DND-41 (cell line): ENCODE measurements at regions not wholly inside any gene's neighbourhood (a gene's known extent, or its start where the extent isn't known, plus 50 kb on each side); places are given as distances from the start of the nearest gene placed in this dataset.

Experiments used
- ATAC-seq: fragments of 200-7000 bp; cut with Tn5 transposase; 3 replicates; pipeline ENCODE4 v1.9.1; 2021; ENCODE audit warnings: low read depth; ENCODE audit not compliant: insufficient read depth
- DNase-seq: peaks from one replicate; pipeline ENCODE4 v3.0.0-alpha.2; 2020
- H2AFZ ChIP-seq: 2 replicates; pipeline ENCODE4 v1.6.0; 2012; ENCODE audit warnings: low read depth, low read length
- H3K27ac ChIP-seq: 2 replicates; pipeline ENCODE4 v1.5.1; 2012; ENCODE audit warnings: low read length, inconsistent platforms
- H3K27me3 ChIP-seq: fragments of 200-600 bp; sonication (generic); 2 replicates; pipeline ENCODE4 v1.6.0; 2012; ENCODE audit warnings: low read length, mild to moderate bottlenecking, inconsistent platforms; ENCODE audit not compliant: insufficient read depth, poor library complexity
- H3K36me3 ChIP-seq: 2 replicates; pipeline ENCODE4 v1.5.1; 2012; ENCODE audit warnings: low read length, inconsistent platforms; ENCODE audit not compliant: insufficient read depth
- H3K4me1 ChIP-seq: 2 replicates; pipeline ENCODE4 v1.5.1; 2012; ENCODE audit warnings: mild to moderate bottlenecking, low read length; ENCODE audit not compliant: insufficient read depth
- H3K4me2 ChIP-seq: 2 replicates; pipeline ENCODE4 v1.6.0; 2012; ENCODE audit warnings: mild to moderate bottlenecking, moderate library complexity, low read length, inconsistent platforms; ENCODE audit not compliant: insufficient read depth
- H3K4me3 ChIP-seq, 2 experiments: fragments of 200-600 bp in 1 of 2; shearing (Covaris generic) in 1 of 2; 2 replicates each; pipeline ENCODE4 v1.5.1; 2012 to 2016; ENCODE audit warnings: inconsistent platforms in 2 of 2, low read length in 2 of 2, mild to moderate bottlenecking in 2 of 2, low read depth in 1 of 2, moderate library complexity in 1 of 2
- H3K79me2 ChIP-seq: 2 replicates; pipeline ENCODE4 v1.6.0; 2012; ENCODE audit warnings: low read length, inconsistent platforms; ENCODE audit not compliant: insufficient read depth
- H3K9ac ChIP-seq: 2 replicates; pipeline ENCODE4 v1.6.0; 2012; ENCODE audit warnings: low read depth, mild to moderate bottlenecking, inconsistent platforms, low read length, moderate library complexity
- H3K9me3 ChIP-seq: 2 replicates; pipeline ENCODE4 v1.5.1; 2012; ENCODE audit warnings: low read length, moderate library complexity, mild to moderate bottlenecking, inconsistent platforms; ENCODE audit not compliant: insufficient read depth, severe bottlenecking
- H4K20me1 ChIP-seq: 2 replicates; pipeline ENCODE4 v1.6.0; 2012; ENCODE audit warnings: low read length; ENCODE audit not compliant: insufficient read depth
- EZH2 ChIP-seq: IDR thresholded peaks from 3 replicates; pipeline ENCODE4 v1.6.1; 2012; ENCODE audit warnings: borderline replicate concordance, low read depth, mild to moderate bottlenecking, moderate library complexity, low read length, inconsistent platforms; ENCODE audit not compliant: severe bottlenecking
- TF ChIP-seq, protein P1 (sequence below): IDR thresholded peaks from 2 replicates; pipeline ENCODE4 v1.5.1; 2012; ENCODE audit warnings: borderline replicate concordance, low read length, moderate library complexity, mild to moderate bottlenecking; ENCODE audit not compliant: poor library complexity, severe bottlenecking; ENCODE audit errors: extremely low read depth

DNA sequence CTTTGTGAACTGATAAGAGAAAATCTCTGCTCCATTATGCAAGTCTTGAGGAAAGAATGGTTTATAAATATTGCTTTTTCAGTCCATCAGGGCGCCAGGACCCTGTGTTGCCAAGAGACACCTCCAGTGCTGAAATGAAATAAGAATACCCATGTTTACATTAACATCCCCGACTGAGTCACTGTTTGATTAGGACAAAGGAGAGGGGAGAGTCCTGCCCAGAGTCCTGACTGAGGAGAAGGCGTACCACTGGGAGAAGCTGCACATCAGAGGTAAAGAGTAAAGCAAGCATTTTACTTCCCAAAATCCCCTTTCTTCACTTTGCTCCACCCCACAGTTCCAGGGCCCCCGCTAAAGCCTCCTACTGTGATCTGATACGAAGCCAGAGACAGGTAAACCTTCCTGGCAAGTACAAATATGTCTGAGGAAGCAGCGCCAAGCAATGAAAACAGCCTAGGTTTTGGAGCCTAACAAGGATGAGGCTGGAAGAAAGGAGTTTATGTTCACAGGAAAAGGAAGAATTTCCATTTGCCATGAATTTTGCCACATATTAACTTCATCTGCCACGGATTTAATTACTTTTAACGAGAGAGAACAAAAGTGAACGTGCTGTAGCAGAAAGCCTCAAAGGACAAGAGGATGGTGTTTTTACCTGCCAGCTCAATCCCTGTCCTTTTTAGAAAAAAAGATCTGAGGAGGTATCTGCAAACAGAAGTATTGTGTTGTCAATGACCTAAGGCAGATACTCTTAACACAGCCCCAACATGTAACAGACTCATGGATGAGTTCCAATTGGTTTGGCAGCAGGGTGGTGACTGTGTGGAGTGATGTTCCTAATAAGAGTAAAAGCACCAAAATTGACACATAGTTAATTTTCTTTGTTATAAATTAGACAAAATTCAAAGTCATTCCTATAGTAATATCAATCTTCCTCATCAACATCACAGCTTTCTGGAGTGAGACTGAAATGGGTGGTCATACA, 209.4 kb upstream of the TLE4 start:
- no peaks in the 10 kb centered on the region for H3K4me1 ChIP-seq
- H2AFZ ChIP-seq = no peak overlapping the region
- no peak for ATAC-seq
- H3K79me2 ChIP-seq = no peaks in the 10 kb centered on the region
- no peak overlapping the region for H3K9ac ChIP-seq
- H3K4me2 ChIP-seq = no peak overlapping the region
- DNase-seq = no peak
- TF ChIP-seq, protein P1, sequence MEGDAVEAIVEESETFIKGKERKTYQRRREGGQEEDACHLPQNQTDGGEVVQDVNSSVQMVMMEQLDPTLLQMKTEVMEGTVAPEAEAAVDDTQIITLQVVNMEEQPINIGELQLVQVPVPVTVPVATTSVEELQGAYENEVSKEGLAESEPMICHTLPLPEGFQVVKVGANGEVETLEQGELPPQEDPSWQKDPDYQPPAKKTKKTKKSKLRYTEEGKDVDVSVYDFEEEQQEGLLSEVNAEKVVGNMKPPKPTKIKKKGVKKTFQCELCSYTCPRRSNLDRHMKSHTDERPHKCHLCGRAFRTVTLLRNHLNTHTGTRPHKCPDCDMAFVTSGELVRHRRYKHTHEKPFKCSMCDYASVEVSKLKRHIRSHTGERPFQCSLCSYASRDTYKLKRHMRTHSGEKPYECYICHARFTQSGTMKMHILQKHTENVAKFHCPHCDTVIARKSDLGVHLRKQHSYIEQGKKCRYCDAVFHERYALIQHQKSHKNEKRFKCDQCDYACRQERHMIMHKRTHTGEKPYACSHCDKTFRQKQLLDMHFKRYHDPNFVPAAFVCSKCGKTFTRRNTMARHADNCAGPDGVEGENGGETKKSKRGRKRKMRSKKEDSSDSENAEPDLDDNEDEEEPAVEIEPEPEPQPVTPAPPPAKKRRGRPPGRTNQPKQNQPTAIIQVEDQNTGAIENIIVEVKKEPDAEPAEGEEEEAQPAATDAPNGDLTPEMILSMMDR = no peak
- no peak for TF ChIP-seq EZH2
- H3K27me3 ChIP-seq = no peaks in the 10 kb centered on the region
- H4K20me1 ChIP-seq = no peaks in the 10 kb centered on the region
- no peaks in the 10 kb centered on the region for H3K36me3 ChIP-seq
- H3K4me3 ChIP-seq = no peak overlapping the region
- H3K27ac ChIP-seq = no peak overlapping the region
- no peaks in the 10 kb centered on the region for H3K9me3 ChIP-seq

DNA sequence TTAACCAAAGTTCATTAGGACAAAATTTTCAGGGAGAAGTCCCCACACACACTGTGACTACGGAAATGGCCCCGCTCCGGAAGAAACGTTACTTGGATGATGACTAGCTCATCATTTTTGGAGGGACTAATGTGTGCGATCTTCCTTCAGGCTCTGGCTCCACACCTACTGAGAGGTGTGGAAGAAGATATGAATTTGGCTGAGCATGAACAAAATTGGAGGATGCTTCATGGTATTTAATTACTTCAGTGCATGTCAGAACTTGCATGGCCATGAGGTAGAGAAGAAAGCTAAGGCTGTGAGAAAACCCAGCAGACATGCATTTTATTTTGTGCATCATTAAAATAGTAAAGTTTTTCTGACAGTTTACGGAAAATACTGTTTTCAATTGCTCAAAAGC, 202.1 kb upstream of the TLE4 start:
- H3K9ac ChIP-seq = no peak overlapping the region
- TF ChIP-seq EZH2 = no peak
- TF ChIP-seq, protein P1 = no peak
- H3K4me1 ChIP-seq = no peaks in the 10 kb centered on the region
- no peaks in the 10 kb centered on the region for H3K27me3 ChIP-seq
- no peak for ATAC-seq
- no peak overlapping the region for H2AFZ ChIP-seq
- no peak for DNase-seq
- H3K4me2 ChIP-seq = no peak overlapping the region
- no peaks in the 10 kb centered on the region for H3K9me3 ChIP-seq
- H3K4me3 ChIP-seq = no peak overlapping the region
- H3K27ac ChIP-seq = no peak overlapping the region
- H4K20me1 ChIP-seq = no peaks in the 10 kb centered on the region
- H3K36me3 ChIP-seq = no peaks in the 10 kb centered on the region
- no peaks in the 10 kb centered on the region for H3K79me2 ChIP-seq

DNA sequence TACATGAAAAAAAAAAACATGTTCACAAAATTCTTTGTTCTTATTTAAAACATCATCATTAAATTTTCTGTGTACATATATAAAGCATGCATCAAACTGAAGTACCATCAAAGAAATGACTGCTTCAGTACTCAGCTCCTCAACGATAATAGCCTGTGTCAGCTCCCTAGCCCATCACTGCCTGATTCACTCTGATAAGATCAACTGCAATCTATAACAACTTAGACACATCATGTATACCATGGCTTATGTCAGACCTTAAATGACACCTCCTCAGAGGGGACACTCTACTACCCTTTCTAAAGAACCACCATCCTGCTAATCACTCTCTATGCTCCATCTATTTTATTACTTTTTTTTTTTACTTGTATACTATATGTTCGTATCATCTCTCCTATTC, 200.5 kb upstream of the TLE4 start:
- no peaks in the 10 kb centered on the region for H3K36me3 ChIP-seq
- no peaks in the 10 kb centered on the region for H3K4me1 ChIP-seq
- H4K20me1 ChIP-seq = no peaks in the 10 kb centered on the region
- H3K27me3 ChIP-seq = no peaks in the 10 kb centered on the region
- no peak overlapping the region for H3K9ac ChIP-seq
- no peak overlapping the region for H2AFZ ChIP-seq
- TF ChIP-seq EZH2 = no peak
- TF ChIP-seq, protein P1 = no peak
- no peak overlapping the region for H3K27ac ChIP-seq
- H3K4me3 ChIP-seq = no peak overlapping the region
- ATAC-seq (no peak), DNase-seq (no peak)
- H3K9me3 ChIP-seq = no peaks in the 10 kb centered on the region
- H3K79me2 ChIP-seq = no peaks in the 10 kb centered on the region
- H3K4me2 ChIP-seq = no peak overlapping the region
